GM10248 (cell line): ENCODE measurements at regions not wholly inside any gene's neighbourhood (a gene's known extent, or its start where the extent isn't known, plus 50 kb on each side); places are given as distances from the start of the nearest gene placed in this dataset.

Experiments
- CTCF ChIA-PET: fragments of 300-600 bp; sonication (Branson Sonifier 250); formaldehyde crosslinking; extraction: SDS; loops from one replicate; lab custom pipeline; 2021; ENCODE audit warnings: antibody characterized with exemption; lab: Yijun Ruan, JAX
- POLR2A ChIA-PET: fragments of 350-650 bp; sonication (Branson Sonifier 250); formaldehyde crosslinking; extraction: SDS; loops from one replicate; lab custom pipeline; 2020; ENCODE audit warnings: antibody characterized with exemption; lab: Yijun Ruan, JAX
- DNase-seq: peaks from one replicate; pipeline ENCODE4 v3.0.0; 2012; ENCODE audit errors: extremely low spot score
- TF ChIP-seq, protein P1 (sequence below): IDR thresholded peaks from 2 replicates; pipeline ENCODE4 v1.5.1; 2012; ENCODE audit warnings: mild to moderate bottlenecking, low read depth; ENCODE audit errors: extremely low read depth, missing control alignments, control extremely low read depth

DNA sequence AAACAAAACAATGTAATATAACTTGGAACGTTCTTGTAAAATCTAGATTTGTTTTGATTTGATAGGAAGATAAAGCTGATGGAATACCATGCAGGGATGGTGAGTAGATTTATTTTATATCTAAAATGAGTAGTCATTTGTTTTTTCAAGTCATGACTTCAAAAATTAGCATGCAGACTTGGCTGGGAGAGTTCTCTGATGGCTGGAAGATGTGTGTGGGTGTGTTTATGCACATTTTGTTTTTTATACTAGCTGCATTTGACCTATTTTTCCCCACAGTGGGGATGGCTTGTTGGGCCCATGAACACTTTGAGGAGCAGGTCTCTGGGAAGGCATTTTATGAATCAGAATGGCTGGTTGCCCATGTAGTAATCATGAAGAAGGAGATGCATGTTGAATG lies 109.2 kb downstream of the MTRR start:
- TF ChIP-seq, protein P1, sequence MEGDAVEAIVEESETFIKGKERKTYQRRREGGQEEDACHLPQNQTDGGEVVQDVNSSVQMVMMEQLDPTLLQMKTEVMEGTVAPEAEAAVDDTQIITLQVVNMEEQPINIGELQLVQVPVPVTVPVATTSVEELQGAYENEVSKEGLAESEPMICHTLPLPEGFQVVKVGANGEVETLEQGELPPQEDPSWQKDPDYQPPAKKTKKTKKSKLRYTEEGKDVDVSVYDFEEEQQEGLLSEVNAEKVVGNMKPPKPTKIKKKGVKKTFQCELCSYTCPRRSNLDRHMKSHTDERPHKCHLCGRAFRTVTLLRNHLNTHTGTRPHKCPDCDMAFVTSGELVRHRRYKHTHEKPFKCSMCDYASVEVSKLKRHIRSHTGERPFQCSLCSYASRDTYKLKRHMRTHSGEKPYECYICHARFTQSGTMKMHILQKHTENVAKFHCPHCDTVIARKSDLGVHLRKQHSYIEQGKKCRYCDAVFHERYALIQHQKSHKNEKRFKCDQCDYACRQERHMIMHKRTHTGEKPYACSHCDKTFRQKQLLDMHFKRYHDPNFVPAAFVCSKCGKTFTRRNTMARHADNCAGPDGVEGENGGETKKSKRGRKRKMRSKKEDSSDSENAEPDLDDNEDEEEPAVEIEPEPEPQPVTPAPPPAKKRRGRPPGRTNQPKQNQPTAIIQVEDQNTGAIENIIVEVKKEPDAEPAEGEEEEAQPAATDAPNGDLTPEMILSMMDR = no peak
- DNase-seq = no peak
- POLR2A ChIA-PET = no interaction called here
- CTCF ChIA-PET = no interaction called here

DNA sequence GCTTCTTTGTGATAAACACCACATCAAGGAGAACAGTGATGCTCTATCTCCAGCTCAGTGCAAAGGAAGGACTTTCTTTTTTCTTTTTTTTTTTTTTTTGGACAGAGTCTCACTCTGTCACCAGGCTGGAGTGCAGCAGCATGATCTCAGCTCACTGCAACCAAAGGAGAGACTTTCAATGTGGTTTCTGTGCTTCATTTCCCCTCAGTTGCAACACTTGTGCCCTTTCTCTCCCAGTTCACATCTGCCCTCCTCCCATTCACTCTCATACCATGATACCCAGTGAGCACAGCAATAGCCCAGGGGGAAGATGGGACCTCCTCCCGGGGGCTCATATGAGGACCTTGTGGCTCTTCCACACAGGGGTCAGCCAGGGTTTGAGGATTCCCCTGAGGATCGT lies 110.0 kb downstream of the MTRR start:
- no peak for DNase-seq
- TF ChIP-seq, protein P1 = no peak
- ChIA-PET POLR2A (no interaction called here), CTCF (no interaction called here)

DNA sequence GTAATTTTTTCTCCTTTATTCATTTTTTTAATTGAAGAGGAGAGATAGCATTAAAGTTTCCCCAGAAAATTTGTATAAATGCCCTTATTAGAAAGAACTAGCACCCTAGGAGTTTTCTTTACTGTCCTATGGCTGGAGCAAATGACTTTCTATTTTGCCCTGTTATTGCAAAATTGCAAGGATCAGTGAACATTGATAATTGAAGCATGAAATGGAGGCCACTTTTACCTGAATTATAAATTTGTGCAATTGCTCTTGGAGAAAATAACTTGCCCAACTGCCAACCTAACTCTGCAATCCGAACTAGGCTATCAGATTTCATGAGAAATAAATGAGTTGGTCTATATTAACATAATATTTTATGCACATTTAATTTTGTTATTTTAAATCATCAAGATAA lies 111.9 kb downstream of the MTRR start:
- ChIA-PET CTCF (no interaction called here), POLR2A (no interaction called here)
- TF ChIP-seq, protein P1 = no peak
- DNase-seq = no peak

DNA sequence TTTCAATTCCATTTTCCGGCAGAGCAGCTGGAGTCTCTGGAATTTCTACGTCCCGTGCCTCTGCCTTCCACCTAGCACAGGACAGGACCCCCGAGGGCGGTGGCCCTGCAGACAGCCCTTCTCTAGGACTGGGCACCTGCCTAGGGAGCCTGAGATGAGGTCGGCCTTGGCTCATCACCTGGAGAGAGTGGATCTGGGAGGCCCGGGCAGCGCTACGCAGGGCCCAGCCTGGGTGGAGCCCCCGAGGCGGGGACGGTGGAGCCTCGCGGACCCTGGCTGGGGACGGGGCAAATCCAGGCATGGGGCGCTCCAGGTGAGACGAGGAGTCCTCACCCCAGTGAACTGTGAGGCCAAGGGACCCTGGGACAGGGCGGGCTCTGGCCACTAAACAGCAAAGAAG lies 114.5 kb downstream of the MTRR start:
- CTCF ChIA-PET = no interaction called here
- DNase-seq = no peak
- POLR2A ChIA-PET = no interaction called here
- TF ChIP-seq, protein P1 = no peak

DNA sequence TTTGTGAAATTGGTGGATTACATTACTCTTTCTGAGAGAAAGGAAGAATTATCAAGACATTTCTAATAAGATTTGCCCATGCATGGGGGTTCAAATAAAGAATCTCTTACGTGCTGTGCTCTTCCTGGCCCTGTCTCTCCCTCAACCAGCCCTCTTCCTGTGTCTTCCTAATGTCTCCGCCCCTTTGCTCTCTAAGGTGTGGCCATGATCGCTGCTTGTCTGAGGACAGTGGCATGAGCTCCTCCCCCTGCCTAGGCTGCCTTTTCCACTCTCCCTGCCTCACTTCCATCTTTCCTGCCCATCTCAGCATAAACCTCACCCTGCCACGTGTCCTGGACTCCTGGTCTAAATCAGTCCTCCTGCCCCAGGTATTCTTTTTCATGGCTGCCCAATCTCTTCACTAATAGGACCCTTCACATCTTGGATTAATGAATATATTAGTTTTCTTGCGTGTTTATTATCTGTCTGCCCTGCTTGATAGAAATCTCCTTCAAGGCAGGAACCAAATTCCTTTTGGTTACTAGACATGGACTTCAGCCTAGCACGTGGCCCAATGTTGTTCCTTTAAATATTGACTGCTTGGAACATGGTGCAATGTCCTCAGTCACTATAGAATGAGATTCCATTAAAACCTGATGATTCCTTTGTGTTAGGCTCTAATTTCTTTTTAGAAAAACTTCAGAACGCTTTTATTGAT lies 122.3 kb downstream of the MTRR start:
- TF ChIP-seq, protein P1 = no peak
- CTCF ChIA-PET = no interaction called here
- POLR2A ChIA-PET = no interaction called here
- no peak for DNase-seq

DNA sequence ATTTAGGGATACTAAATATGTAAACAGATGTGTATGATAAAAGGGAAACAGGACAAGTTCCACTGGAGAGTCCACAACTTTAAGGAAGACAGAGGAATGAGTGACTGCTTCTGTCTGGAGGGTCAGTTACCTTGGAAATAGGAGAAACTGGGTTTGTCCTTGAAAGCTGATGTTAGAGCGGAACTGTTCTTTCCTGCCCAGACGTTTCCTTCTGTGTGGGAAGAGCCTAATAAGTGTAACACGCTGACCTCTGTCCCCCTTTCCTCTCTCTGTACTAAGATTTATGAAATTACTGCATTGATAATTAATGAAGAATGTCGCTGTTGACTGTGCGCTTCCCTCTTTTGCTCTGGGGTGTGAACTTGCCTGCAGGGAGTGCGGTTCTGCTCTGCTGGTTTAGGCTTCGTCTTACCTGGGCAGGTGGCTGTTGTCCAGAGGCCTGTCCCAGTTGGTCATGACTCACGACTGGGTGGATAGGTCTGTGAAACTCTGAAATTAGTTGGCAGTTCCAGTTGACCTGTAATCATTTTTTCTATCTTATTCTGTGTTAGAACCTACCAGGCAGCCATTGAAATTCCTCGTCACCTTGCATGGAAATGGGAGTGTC lies 126.8 kb downstream of the MTRR start:
- CTCF ChIA-PET = no interaction called here
- POLR2A ChIA-PET = no interaction called here
- DNase-seq = no peak
- TF ChIP-seq, protein P1 = no peak
